ENCODE measurements at regions not wholly inside any gene's neighbourhood (a gene's known extent, or its start where the extent isn't known, plus 50 kb on each side); places are given as distances from the start of the nearest gene placed in this dataset.
"Not testable (repeated sequence)": the region's sequence is repeated elsewhere in the genome, so short reads cannot be mapped to it uniquely, and the experiment has no call there.

- no peak for DNase-seq (ENCODE audit: low spot score)
These were observed 50.2 kb upstream of the FAM174B start for GRCh38 chr15:92705764-92706163.

GRCh38 chr15:92706201-92706600, 50.6 kb upstream of the FAM174B start:
- DNase-seq (ENCODE audit: low spot score) = no peak

GRCh38 chr15:92707880-92708551, 52.4 kb upstream of the FAM174B start:
- no peak for DNase-seq (ENCODE audit: low spot score)

- DNase-seq (ENCODE audit: low spot score) = no peak
These were observed 53.1 kb upstream of the FAM174B start for GRCh38 chr15:92708635-92709034.

GRCh38 chr15:92709110-92709790, 53.7 kb upstream of the FAM174B start:
- DNase-seq (ENCODE audit: low spot score) = no peak

GRCh38 chr15:92711457-92711831, 55.9 kb upstream of the FAM174B start:
- no peak for DNase-seq (ENCODE audit: low spot score)

- peak; percentile 15 for DNase-seq (ENCODE audit: low spot score)
These were observed 58.5 kb upstream of the FAM174B start for GRCh38 chr15:92714077-92714476.

- peak; percentile 73 for DNase-seq (ENCODE audit: low spot score)
These were observed 59.2 kb upstream of the FAM174B start for GRCh38 chr15:92714477-92715401.

- DNase-seq (ENCODE audit: low spot score) = no peak
These were observed 60.2 kb upstream of the FAM174B start for GRCh38 chr15:92715758-92716157.

- DNase-seq (ENCODE audit: low spot score) = no peak
These were observed 63.4 kb upstream of the FAM174B start for GRCh38 chr15:92719021-92719420.

GRCh38 chr15:92724144-92724543, 68.6 kb upstream of the FAM174B start:
- no peak for DNase-seq (ENCODE audit: low spot score)

GRCh38 chr15:92725171-92725570, 69.6 kb upstream of the FAM174B start:
- DNase-seq (ENCODE audit: low spot score) = no peak

GRCh38 chr15:92728266-92728665, 72.7 kb upstream of the FAM174B start:
- DNase-seq (ENCODE audit: low spot score) = no peak

GRCh38 chr15:92733090-92733933, 77.7 kb upstream of the FAM174B start:
- DNase-seq (ENCODE audit: low spot score) = no peak

GRCh38 chr15:92733934-92734521, 78.5 kb upstream of the FAM174B start:
- DNase-seq (ENCODE audit: low spot score) = peak; percentile 56

GRCh38 chr15:92739246-92739645, 83.7 kb upstream of the FAM174B start:
- DNase-seq (ENCODE audit: low spot score) = not testable (repeated sequence)

GRCh38 chr15:92745845-92746271, 90.3 kb upstream of the FAM174B start:
- no peak for DNase-seq (ENCODE audit: low spot score)

- DNase-seq (ENCODE audit: low spot score) = no peak
These were observed 91.5 kb upstream of the FAM174B start for GRCh38 chr15:92747047-92747446.

GRCh38 chr15:92749216-92749615, 93.6 kb upstream of the FAM174B start:
- DNase-seq (ENCODE audit: low spot score) = no peak

- no peak for DNase-seq (ENCODE audit: low spot score)
These were observed 94.4 kb upstream of the FAM174B start for GRCh38 chr15:92749946-92750345.

- DNase-seq (ENCODE audit: low spot score) = no peak
These were observed 96.0 kb upstream of the FAM174B start for GRCh38 chr15:92751528-92751927.
